Liver (tissue), 8 donors: ENCODE measurements at regions not wholly inside any gene's neighbourhood (a gene's known extent, or its start where the extent isn't known, plus 50 kb on each side); places are given as distances from the start of the nearest gene placed in this dataset.

ENCODE experiments used
- DNase-seq: peaks from one replicate; pipeline ENCODE4 v3.0.0-alpha.2; 2017; ENCODE audit warnings: low spot score
- H3K27ac ChIP-seq, 2 donors: one replicate each; pipeline ENCODE4 v1.7.0; 2013; ENCODE audit warnings: inconsistent platforms in 2 of 2, low read length in 2 of 2, control low read depth in 1 of 2, low read depth in 1 of 2, mild to moderate bottlenecking in 1 of 2
- H3K27me3 ChIP-seq, 4 donors: one replicate each; pipeline versions ENCODE4 v1.6.1 to v1.7.0; 2013; ENCODE audit warnings: low read length in 3 of 4, inconsistent platforms in 1 of 4, mild to moderate bottlenecking in 1 of 4, moderate library complexity in 1 of 4; ENCODE audit not compliant: control insufficient read depth in 4 of 4, insufficient read depth in 4 of 4
- H3K36me3 ChIP-seq, 4 donors: one replicate each; pipeline versions ENCODE4 v1.6.1 to v1.7.0; 2013; ENCODE audit warnings: low read length in 3 of 4, mild to moderate bottlenecking in 3 of 4, low read depth in 1 of 4, moderate library complexity in 1 of 4; ENCODE audit not compliant: control insufficient read depth in 4 of 4, insufficient read depth in 3 of 4
- H3K4me1 ChIP-seq, 4 donors: one replicate each; pipeline versions ENCODE4 v1.6.1 to v1.7.0; 2013; ENCODE audit warnings: low read length in 3 of 4, mild to moderate bottlenecking in 3 of 4, moderate library complexity in 1 of 4; ENCODE audit not compliant: control insufficient read depth in 4 of 4, insufficient read depth in 4 of 4
- H3K4me3 ChIP-seq, 3 donors: one replicate each; pipeline versions ENCODE4 v1.6.1 to v1.7.0; 2013; ENCODE audit warnings: low read length in 3 of 3, control low read depth in 1 of 3, low read depth in 1 of 3, mild to moderate bottlenecking in 1 of 3
- H3K9ac ChIP-seq, 2 donors: one replicate each; pipeline ENCODE4 v1.7.0; 2013; ENCODE audit warnings: low read length in 2 of 2, mild to moderate bottlenecking in 2 of 2, moderate library complexity in 2 of 2, control low read depth in 1 of 2, low read depth in 1 of 2
- H3K9me3 ChIP-seq, 4 donors: one replicate each; pipeline versions ENCODE4 v1.6.1 to v1.7.0; 2013; ENCODE audit warnings: low read length in 3 of 4; ENCODE audit not compliant: control insufficient read depth in 4 of 4
- EGR1 ChIP-seq, 2 donors: IDR thresholded peaks; 2 replicates each; pipeline ENCODE4 v1.6.1; 2016 to 2018; ENCODE audit warnings: antibody characterized with exemption in 2 of 2, low read depth in 2 of 2
- FOXA1 ChIP-seq: IDR thresholded peaks from 2 replicates; pipeline ENCODE4 v1.6.1; 2016; ENCODE audit warnings: antibody characterized with exemption
- FOXA2 ChIP-seq: IDR thresholded peaks from 2 replicates; pipeline ENCODE4 v1.6.1; 2016; ENCODE audit warnings: antibody characterized with exemption
- GABPA ChIP-seq, 2 donors: IDR thresholded peaks in 1 of 2; conservative IDR thresholded peaks in 1 of 2; 2 replicates each; pipeline ENCODE4 v1.6.1; 2016; ENCODE audit warnings: antibody characterized with exemption in 2 of 2, mild to moderate bottlenecking in 1 of 2, moderate library complexity in 1 of 2
- HNF4A ChIP-seq, 2 donors: conservative IDR thresholded peaks; 2 replicates each; pipeline ENCODE4 v1.6.1; 2016; ENCODE audit warnings: antibody characterized with exemption in 2 of 2, mild to moderate bottlenecking in 2 of 2
- HNF4G ChIP-seq: IDR thresholded peaks from 2 replicates; pipeline ENCODE4 v1.6.1; 2016; ENCODE audit warnings: antibody characterized with exemption
- JUND ChIP-seq, 2 donors: IDR thresholded peaks; 2 replicates each; pipeline ENCODE4 v1.6.1; 2016; ENCODE audit warnings: antibody characterized with exemption in 2 of 2
- MAX ChIP-seq: IDR thresholded peaks from 2 replicates; pipeline ENCODE4 v1.6.1; 2016; ENCODE audit warnings: antibody characterized with exemption
- NR2F2 ChIP-seq: IDR thresholded peaks from 2 replicates; pipeline ENCODE4 v1.6.1; 2016; ENCODE audit warnings: antibody characterized with exemption
- RAD21 ChIP-seq, 2 donors: IDR thresholded peaks; 2 replicates each; pipeline ENCODE4 v1.6.1; 2016; ENCODE audit warnings: antibody characterized with exemption in 2 of 2, mild to moderate bottlenecking in 2 of 2
- RXRA ChIP-seq, 2 donors: IDR thresholded peaks; 2 replicates each; pipeline ENCODE4 v1.6.1; 2017 to 2018; ENCODE audit warnings: antibody characterized with exemption in 2 of 2, mild to moderate bottlenecking in 1 of 2
- SP1 ChIP-seq: IDR thresholded peaks from 2 replicates; pipeline ENCODE4 v1.6.1; 2018; ENCODE audit warnings: antibody characterized with exemption, mild to moderate bottlenecking
- TAF1 ChIP-seq: conservative IDR thresholded peaks from 2 replicates; pipeline ENCODE4 v1.6.1; 2016; ENCODE audit warnings: antibody characterized with exemption, mild to moderate bottlenecking
- YY1 ChIP-seq: IDR thresholded peaks from 2 replicates; pipeline ENCODE4 v1.6.1; 2016; ENCODE audit warnings: antibody characterized with exemption, mild to moderate bottlenecking
- ZBTB33 ChIP-seq: IDR thresholded peaks from 2 replicates; pipeline ENCODE4 v1.6.1; 2016; ENCODE audit warnings: antibody characterized with exemption
- WGBS: extraction: QIAGEN DNeasy Blood & Tissue Kit; methylation state at CpG from one replicate; pipeline ENCODE4 v1.1.7; 2013; 5-methylcytosine and 5-hydroxymethylcytosine counted together
- TF ChIP-seq, protein P1 (sequence below): fragments of 150-350 bp; IDR thresholded peaks from 2 replicates; pipeline ENCODE4 v1.5.1; 2017; ENCODE audit warnings: improper control_type of control experiment, low read depth, low read length; ENCODE audit not compliant: missing input control
- TF ChIP-seq, protein P2 (sequence below): IDR thresholded peaks from 2 replicates; pipeline ENCODE4 v1.6.1; 2016; ENCODE audit warnings: antibody characterized with exemption
- donor health status: healthy.
- donor health status: healthy.
- donor health status: healthy.
- donor health status: healthy.
- donor health status: healthy.

- Histone ChIP-seq H3K4me3 (no peak overlapping the region), H3K4me1 (peaks cover 11 to 54% (median 36%) of the 10 kb centered on the region in 4 donors), H3K9ac (no peak overlapping the region), H3K27ac (no peak overlapping the region), H3K36me3 (no peaks in the 10 kb centered on the region), H3K27me3 (no peaks in the 10 kb centered on the region), H3K9me3 (no peaks in the 10 kb centered on the region)
- DNase-seq = no peak
- no peak for TF ChIP-seq YY1
- TF ChIP-seq SP1 = no peak
- TF ChIP-seq FOXA1 = no peak
- no peak for TF ChIP-seq JUND (IDR thresholded peaks at IDR 0.05)
- TF ChIP-seq EGR1 (IDR thresholded peaks at IDR 0.05; ENCODE audit: low read depth in 2 of 2) = no peak
- 82% methylated on average over 24 of the region's 24 CpGs for WGBS
Measured at GRCh38 chr6:167663784-167664443, 162.8 kb upstream of the AFDN start.

- Histone ChIP-seq H3K27ac (no peak overlapping the region), H3K9ac (no peak overlapping the region), H3K36me3 (no peaks in the 10 kb centered on the region), H3K9me3 (no peaks in the 10 kb centered on the region), H3K4me1 (peaks cover 12 to 64% (median 44%) of the 10 kb centered on the region in 4 donors), H3K4me3 (no peak overlapping the region), H3K27me3 (no peaks in the 10 kb centered on the region)
- DNase-seq = no peak
- no peak for TF ChIP-seq JUND (IDR thresholded peaks at IDR 0.05)
- no peak for TF ChIP-seq TAF1
- no peak for TF ChIP-seq GABPA (IDR thresholded peaks at IDR 0.05 in 1 of 2, conservative IDR thresholded peaks at IDR 0.05 in 1 of 2)
- TF ChIP-seq, protein P1, sequence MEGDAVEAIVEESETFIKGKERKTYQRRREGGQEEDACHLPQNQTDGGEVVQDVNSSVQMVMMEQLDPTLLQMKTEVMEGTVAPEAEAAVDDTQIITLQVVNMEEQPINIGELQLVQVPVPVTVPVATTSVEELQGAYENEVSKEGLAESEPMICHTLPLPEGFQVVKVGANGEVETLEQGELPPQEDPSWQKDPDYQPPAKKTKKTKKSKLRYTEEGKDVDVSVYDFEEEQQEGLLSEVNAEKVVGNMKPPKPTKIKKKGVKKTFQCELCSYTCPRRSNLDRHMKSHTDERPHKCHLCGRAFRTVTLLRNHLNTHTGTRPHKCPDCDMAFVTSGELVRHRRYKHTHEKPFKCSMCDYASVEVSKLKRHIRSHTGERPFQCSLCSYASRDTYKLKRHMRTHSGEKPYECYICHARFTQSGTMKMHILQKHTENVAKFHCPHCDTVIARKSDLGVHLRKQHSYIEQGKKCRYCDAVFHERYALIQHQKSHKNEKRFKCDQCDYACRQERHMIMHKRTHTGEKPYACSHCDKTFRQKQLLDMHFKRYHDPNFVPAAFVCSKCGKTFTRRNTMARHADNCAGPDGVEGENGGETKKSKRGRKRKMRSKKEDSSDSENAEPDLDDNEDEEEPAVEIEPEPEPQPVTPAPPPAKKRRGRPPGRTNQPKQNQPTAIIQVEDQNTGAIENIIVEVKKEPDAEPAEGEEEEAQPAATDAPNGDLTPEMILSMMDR = no peak
- TF ChIP-seq HNF4G = no peak
- no peak for TF ChIP-seq FOXA2
- no peak for TF ChIP-seq HNF4A (conservative IDR thresholded peaks at IDR 0.05)
- TF ChIP-seq SP1 = no peak
- TF ChIP-seq EGR1 (IDR thresholded peaks at IDR 0.05; ENCODE audit: low read depth in 2 of 2) = no peak
- TF ChIP-seq FOXA1 = no peak
- TF ChIP-seq YY1 = no peak
- 89% methylated on average over 15 of the region's 15 CpGs for WGBS
Measured at GRCh38 chr6:167664678-167665660, 161.7 kb upstream of the AFDN start.

DNA sequence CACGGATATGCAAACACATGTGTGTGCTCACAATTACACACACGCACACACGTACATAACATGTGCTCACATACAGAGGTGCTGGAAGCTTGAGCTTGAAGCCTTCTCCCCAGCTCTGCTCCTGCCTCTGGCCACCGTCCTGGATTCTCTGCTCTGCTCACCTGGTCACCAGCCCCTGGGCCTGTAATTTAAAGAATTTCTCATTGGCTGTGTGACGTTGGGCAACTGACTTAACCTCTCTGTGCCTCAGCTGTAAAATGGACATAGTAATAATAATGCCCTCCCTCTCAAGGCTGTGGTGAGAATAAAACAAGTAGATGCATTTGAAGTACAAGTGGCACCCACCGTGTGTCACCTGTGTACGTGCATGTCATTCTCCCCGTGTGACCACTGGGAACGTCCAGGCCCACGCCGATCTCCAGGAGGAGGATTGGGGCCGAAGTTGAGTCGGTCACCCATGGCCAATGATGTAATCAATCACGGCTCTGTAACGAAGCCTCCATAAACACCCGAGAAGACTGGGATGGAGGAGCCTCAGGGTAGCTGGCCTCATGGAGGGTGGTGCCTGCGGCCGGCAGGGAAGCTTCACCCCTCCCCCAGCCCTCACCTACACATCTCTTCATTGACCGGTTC is 160.9 kb upstream of the AFDN start:
- Histone ChIP-seq H3K27me3 (no peaks in the 10 kb centered on the region), H3K4me3 (no peak overlapping the region), H3K4me1 (peaks cover 19 to 71% (median 49%) of the 10 kb centered on the region in 4 donors), H3K36me3 (no peaks in the 10 kb centered on the region), H3K9ac (no peak overlapping the region), H3K9me3 (no peaks in the 10 kb centered on the region), H3K27ac (no peak overlapping the region)
- WGBS = 92% methylated on average over 19 of the region's 19 CpGs
- no peak for DNase-seq
- no peak for TF ChIP-seq HNF4A (conservative IDR thresholded peaks at IDR 0.05)
- no peak for TF ChIP-seq SP1
- no peak for TF ChIP-seq EGR1 (IDR thresholded peaks at IDR 0.05; ENCODE audit: low read depth in 2 of 2)
- no peak for TF ChIP-seq MAX
- no peak for TF ChIP-seq HNF4G
- TF ChIP-seq TAF1 = no peak
- no peak for TF ChIP-seq ZBTB33
- TF ChIP-seq, protein P2, sequence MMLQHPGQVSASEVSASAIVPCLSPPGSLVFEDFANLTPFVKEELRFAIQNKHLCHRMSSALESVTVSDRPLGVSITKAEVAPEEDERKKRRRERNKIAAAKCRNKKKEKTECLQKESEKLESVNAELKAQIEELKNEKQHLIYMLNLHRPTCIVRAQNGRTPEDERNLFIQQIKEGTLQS = no peak
- no peak for TF ChIP-seq RAD21 (IDR thresholded peaks at IDR 0.05)
- TF ChIP-seq, protein P1 = no peak
- no peak for TF ChIP-seq FOXA2
- no peak for TF ChIP-seq JUND (IDR thresholded peaks at IDR 0.05)
- TF ChIP-seq RXRA (IDR thresholded peaks at IDR 0.05) = no peak
- no peak for TF ChIP-seq YY1
- TF ChIP-seq GABPA (IDR thresholded peaks at IDR 0.05 in 1 of 2, conservative IDR thresholded peaks at IDR 0.05 in 1 of 2) = no peak
- TF ChIP-seq FOXA1 = no peak
- TF ChIP-seq NR2F2 = no peak
